ENCODE measurements at regions not wholly inside any gene's neighbourhood (a gene's known extent, or its start where the extent isn't known, plus 50 kb on each side); places are given as distances from the start of the nearest gene placed in this dataset.

DNA sequence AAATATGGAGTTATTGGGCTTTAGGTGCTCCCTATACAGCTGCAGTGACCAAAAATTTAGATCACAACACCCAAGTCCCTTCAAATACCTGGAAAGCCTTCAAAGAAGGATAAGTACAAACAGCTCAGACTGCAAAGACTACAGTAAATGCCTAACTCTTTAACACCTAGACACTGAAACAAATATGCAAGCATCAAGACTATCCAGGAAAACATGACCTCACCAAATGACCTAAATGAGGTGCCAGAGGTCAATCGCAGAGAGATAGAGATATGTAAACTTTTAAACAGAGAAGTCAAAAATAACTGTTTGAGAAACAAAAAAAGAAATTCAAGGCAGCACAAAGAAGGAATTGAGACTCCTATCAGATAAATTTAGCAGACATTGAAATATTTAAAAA, 753.8 kb upstream of the B3GALT2 start:
- ATAC-seq (no peak), DNase-seq (no peak)
- H3K4me3 ChIP-seq = no peak overlapping the region
- intact Hi-C loops (cut with DNase I; ENCODE audit: low total_unique reads) = no loop called here
- TF ChIP-seq POLR2A (IDR thresholded peaks at IDR 0.05) (no peak), CTCF (IDR thresholded peaks at IDR 0.05 in 4 of 5, conservative IDR thresholded peaks at IDR 0.05 in 1 of 5) (no peak)
- no peak overlapping the region for H3K27ac ChIP-seq
- in situ Hi-C loops (cut with MboI; ENCODE audit: low sequenced_read_pairs in 4 of 4) = no loop called here
- no peaks in the 10 kb centered on the region for H3K4me1 ChIP-seq
- no peaks in the 10 kb centered on the region for H3K27me3 ChIP-seq
- H3K9me3 ChIP-seq = no peaks in the 10 kb centered on the region
- H3K36me3 ChIP-seq = no peaks in the 10 kb centered on the region

GRCh38 chr1:193939585-193939984, 753.2 kb upstream of the B3GALT2 start:
- H3K36me3 ChIP-seq = no peaks in the 10 kb centered on the region
- no peaks in the 10 kb centered on the region for H3K4me1 ChIP-seq
- no peaks in the 10 kb centered on the region for H3K9me3 ChIP-seq
- intact Hi-C loops (cut with DNase I; ENCODE audit: low total_unique reads) = no loop called here
- no peaks in the 10 kb centered on the region for H3K27me3 ChIP-seq
- no peak for TF ChIP-seq CTCF (IDR thresholded peaks at IDR 0.05 in 4 of 5, conservative IDR thresholded peaks at IDR 0.05 in 1 of 5)
- TF ChIP-seq POLR2A (IDR thresholded peaks at IDR 0.05) = no peak
- H3K4me3 ChIP-seq = no peak overlapping the region
- no peak overlapping the region for H3K27ac ChIP-seq
- ATAC-seq (no peak), DNase-seq (no peak)
- in situ Hi-C loops (cut with MboI; ENCODE audit: low sequenced_read_pairs in 4 of 4) = no loop called here

DNA sequence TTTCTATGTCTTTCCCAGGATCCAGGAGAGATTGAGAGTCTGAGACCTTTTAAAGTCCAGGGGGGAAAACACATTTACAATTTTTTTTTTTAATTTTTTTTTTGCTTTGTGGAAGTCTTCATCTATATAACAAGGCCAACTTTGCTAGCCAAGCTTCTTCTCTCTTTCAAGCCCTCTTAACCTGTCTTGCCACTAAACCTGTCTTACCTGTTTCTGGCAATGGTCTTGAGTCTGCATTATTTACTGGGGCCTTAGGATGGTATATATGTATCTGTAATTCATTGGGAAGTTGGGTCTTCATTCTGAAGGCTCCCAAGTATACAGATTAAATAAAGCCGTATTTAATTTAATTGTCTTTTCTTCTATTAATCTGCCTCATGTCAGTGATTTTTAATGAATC, 750.9 kb upstream of the B3GALT2 start:
- no peaks in the 10 kb centered on the region for H3K36me3 ChIP-seq
- no peaks in the 10 kb centered on the region for H3K27me3 ChIP-seq
- ATAC-seq (no peak), DNase-seq (no peak)
- no peaks in the 10 kb centered on the region for H3K4me1 ChIP-seq
- intact Hi-C loops (cut with DNase I; ENCODE audit: low total_unique reads) = no loop called here
- in situ Hi-C loops (cut with MboI; ENCODE audit: low sequenced_read_pairs in 4 of 4) = no loop called here
- no peaks in the 10 kb centered on the region for H3K9me3 ChIP-seq
- H3K4me3 ChIP-seq = no peak overlapping the region
- no peak for TF ChIP-seq CTCF (IDR thresholded peaks at IDR 0.05 in 4 of 5, conservative IDR thresholded peaks at IDR 0.05 in 1 of 5)
- TF ChIP-seq POLR2A (IDR thresholded peaks at IDR 0.05) = no peak
- H3K27ac ChIP-seq = no peak overlapping the region

GRCh38 chr1:193932979-193933378, 746.6 kb upstream of the B3GALT2 start:
- intact Hi-C loops (cut with DNase I; ENCODE audit: low total_unique reads) = no loop called here
- H3K4me1 ChIP-seq = no peaks in the 10 kb centered on the region
- H3K4me3 ChIP-seq = no peak overlapping the region
- DNase-seq = no peak
- no peak for TF ChIP-seq POLR2A (IDR thresholded peaks at IDR 0.05)
- no peak for TF ChIP-seq CTCF (IDR thresholded peaks at IDR 0.05 in 4 of 5, conservative IDR thresholded peaks at IDR 0.05 in 1 of 5)
- H3K36me3 ChIP-seq = no peaks in the 10 kb centered on the region
- in situ Hi-C loops (cut with MboI; ENCODE audit: low sequenced_read_pairs in 4 of 4) = no loop called here
- ATAC-seq = no peak
- no peaks in the 10 kb centered on the region for H3K9me3 ChIP-seq
- H3K27ac ChIP-seq = no peak overlapping the region
- no peaks in the 10 kb centered on the region for H3K27me3 ChIP-seq

DNA sequence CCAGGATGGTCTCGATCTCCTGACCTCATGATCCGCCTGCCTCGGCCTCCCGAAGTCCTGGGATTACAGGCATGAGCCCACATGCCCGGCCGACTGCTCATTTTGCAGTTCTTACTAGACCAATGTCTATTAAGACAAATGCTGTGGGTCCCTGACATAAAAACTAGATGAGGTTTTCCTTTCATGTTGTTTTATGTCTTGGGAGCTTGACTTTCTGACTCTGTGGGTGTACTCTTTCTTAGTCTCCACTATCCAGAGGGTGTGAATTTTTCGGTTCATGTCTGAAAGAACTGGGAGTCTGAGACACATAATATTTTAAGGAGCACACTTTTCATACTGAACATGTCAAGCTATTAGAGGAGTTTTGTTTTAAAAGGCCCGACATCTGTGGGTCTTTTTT, 744.9 kb upstream of the B3GALT2 start:
- no peaks in the 10 kb centered on the region for H3K36me3 ChIP-seq

More for the DNA sequence above, 744.9 kb upstream of the B3GALT2 start:
- Histone ChIP-seq H3K27ac (no peak overlapping the region), H3K27me3 (no peaks in the 10 kb centered on the region), H3K4me1 (no peaks in the 10 kb centered on the region), H3K4me3 (no peak overlapping the region), H3K9me3 (no peaks in the 10 kb centered on the region)
- in situ Hi-C loops (cut with MboI; ENCODE audit: low sequenced_read_pairs in 4 of 4) (no loop called here), intact Hi-C loops (cut with DNase I; ENCODE audit: low total_unique reads) (no loop called here)
- TF ChIP-seq CTCF (IDR thresholded peaks at IDR 0.05 in 4 of 5, conservative IDR thresholded peaks at IDR 0.05 in 1 of 5) (no peak), POLR2A (IDR thresholded peaks at IDR 0.05) (no peak)
- ATAC-seq (no peak), DNase-seq (no peak)
